Activated B cell treated with CpG ODN at 0.5 μM for 24 hours (primary cell): ENCODE measurements at regions not wholly inside any gene's neighbourhood (a gene's known extent, or its start where the extent isn't known, plus 50 kb on each side); places are given as distances from the start of the nearest gene placed in this dataset.

ENCODE experiments used
- ATAC-seq: fragments of 200-7000 bp; cut with Tn5 transposase; one replicate; pipeline ENCODE4 v1.10.0; 2021; ENCODE audit warnings: low read depth, mild to moderate bottlenecking, moderate library complexity
- CTCF ChIA-PET: fragments of 350-600 bp; sonication (Branson Sonifier 250); formaldehyde crosslinking; loops from one replicate; lab custom pipeline; 2021; ENCODE audit warnings: antibody characterized with exemption; lab: Charles Lee
- POLR2A ChIA-PET: fragments of 350-600 bp; sonication (Branson Sonifier 250); formaldehyde crosslinking; loops from one replicate; lab custom pipeline; 2021; ENCODE audit warnings: antibody characterized with exemption; lab: Charles Lee
- DNase-seq: peaks from one replicate; pipeline ENCODE4 v3.0.0; 2022
- H3K27ac Mint-ChIP-seq: one replicate; pipeline ENCODE4 v1.8.0; 2020; ENCODE audit warnings: mixed read lengths
- H3K27me3 Mint-ChIP-seq: one replicate; pipeline ENCODE4 v1.8.0; 2021; ENCODE audit warnings: mixed read lengths
- H3K36me3 Mint-ChIP-seq: one replicate; pipeline ENCODE4 v1.8.0; 2021; ENCODE audit warnings: low read depth, mixed read lengths
- H3K4me1 Mint-ChIP-seq: one replicate; pipeline ENCODE4 v1.8.0; 2021; ENCODE audit warnings: mixed read lengths
- H3K4me3 Mint-ChIP-seq: one replicate; pipeline ENCODE4 v1.8.0; 2020; ENCODE audit warnings: mild to moderate bottlenecking, mixed read lengths
- H3K9me3 Mint-ChIP-seq: one replicate; pipeline ENCODE4 v1.8.0; 2020; ENCODE audit warnings: mixed read lengths
- CTCF ChIP-seq: fragments of 200-600 bp; IDR thresholded peaks from one replicate; pipeline ENCODE4 v1.8.0; 2022; ENCODE audit warnings: antibody characterized with exemption, mild to moderate bottlenecking
- intact Hi-C: fragments of 100-400 bp; cut with micrococcal nuclease; formaldehyde crosslinking; loops from one replicate; pipeline ENCODE4 v1.15.1; 2024

- no peak overlapping the region for H3K4me3 Mint-ChIP-seq
- TF ChIP-seq CTCF = no peak
- no peak overlapping the region for H3K27ac Mint-ChIP-seq
- ATAC-seq = no peak
- ChIA-PET CTCF (no interaction called here), POLR2A (no interaction called here)
- no peaks in the 10 kb centered on the region for H3K9me3 Mint-ChIP-seq
- no peaks in the 10 kb centered on the region for H3K36me3 Mint-ChIP-seq
- intact Hi-C loops = no loop called here
- no peak for DNase-seq
- no peaks in the 10 kb centered on the region for H3K4me1 Mint-ChIP-seq
- H3K27me3 Mint-ChIP-seq = no peaks in the 10 kb centered on the region
Observed at GRCh38 chr15:97893967-97894366, 66.5 kb upstream of the ARRDC4 start.

GRCh38 chr15:97899981-97900380 lies 60.5 kb upstream of the ARRDC4 start:
- ChIA-PET CTCF (interaction anchor here (1.3 kb wide), 1 partner anchor 184 kb away, joined by 3 read pairs; no protein-coding TSS in a partner anchor), POLR2A (no interaction called here)
- DNase-seq = no peak
- H3K9me3 Mint-ChIP-seq = no peaks in the 10 kb centered on the region
- peaks cover 11% of the 10 kb centered on the region for H3K27me3 Mint-ChIP-seq
- H3K27ac Mint-ChIP-seq = no peak overlapping the region
- intact Hi-C loops = no loop called here
- no peaks in the 10 kb centered on the region for H3K4me1 Mint-ChIP-seq
- no peak for ATAC-seq
- H3K36me3 Mint-ChIP-seq = no peaks in the 10 kb centered on the region
- H3K4me3 Mint-ChIP-seq = no peak overlapping the region
- TF ChIP-seq CTCF = no peak

- Mint-ChIP-seq H3K36me3 (no peaks in the 10 kb centered on the region), H3K27ac (no peak overlapping the region), H3K4me1 (no peaks in the 10 kb centered on the region), H3K4me3 (no peak overlapping the region), H3K9me3 (no peaks in the 10 kb centered on the region), H3K27me3 (peaks cover 18% of the 10 kb centered on the region)
- ATAC-seq (no peak), DNase-seq (no peak)
- POLR2A ChIA-PET = no interaction called here
- TF ChIP-seq CTCF = no peak
- CTCF ChIA-PET = interaction anchor here (1.1 kb wide), 1 partner anchor 276 kb away, joined by 4 read pairs; no protein-coding TSS in a partner anchor
- intact Hi-C loops = no loop called here
Observed at GRCh38 chr15:97902140-97902780, 58.2 kb upstream of the ARRDC4 start.

GRCh38 chr15:97903560-97903959 lies 56.9 kb upstream of the ARRDC4 start:
- no peak for ATAC-seq
- Mint-ChIP-seq H3K27me3 (peaks cover 18% of the 10 kb centered on the region), H3K9me3 (no peaks in the 10 kb centered on the region), H3K4me3 (no peak overlapping the region), H3K4me1 (no peaks in the 10 kb centered on the region), H3K36me3 (no peaks in the 10 kb centered on the region), H3K27ac (no peak overlapping the region)
- POLR2A ChIA-PET = no interaction called here
- no peak for TF ChIP-seq CTCF
- intact Hi-C loops = no loop called here
- CTCF ChIA-PET = no interaction called here
- no peak for DNase-seq

GRCh38 chr15:97903971-97904572 lies 56.4 kb upstream of the ARRDC4 start:
- H3K27ac Mint-ChIP-seq = no peak overlapping the region
- no peak for ATAC-seq
- no peaks in the 10 kb centered on the region for H3K36me3 Mint-ChIP-seq
- intact Hi-C loops = no loop called here
- POLR2A ChIA-PET = no interaction called here
- no peak for DNase-seq
- CTCF ChIA-PET = interaction anchor here (1.2 kb wide), 1 partner anchor 274 kb away, joined by 6 read pairs; no protein-coding TSS in a partner anchor
- H3K4me1 Mint-ChIP-seq = no peaks in the 10 kb centered on the region
- H3K9me3 Mint-ChIP-seq = no peaks in the 10 kb centered on the region
- peaks cover 18% of the 10 kb centered on the region for H3K27me3 Mint-ChIP-seq
- no peak for TF ChIP-seq CTCF
- no peak overlapping the region for H3K4me3 Mint-ChIP-seq
